Gastroesophageal sphincter (tissue), 4 donors: ENCODE measurements at regions not wholly inside any gene's neighbourhood (a gene's known extent, or its start where the extent isn't known, plus 50 kb on each side); places are given as distances from the start of the nearest gene placed in this dataset.

Experiments
- ATAC-seq: fragments of 150-250 bp; one replicate; pipeline ENCODE4 v1.9.1; 2016; ENCODE audit warnings: mild to moderate bottlenecking, moderate library complexity
- H3K27ac ChIP-seq, 4 donors: fragments of 200-600 bp; sonication (generic) in 3 of 4; 1 replicate in 3 of 4; 2 replicates in 1 of 4; pipeline ENCODE4 v1.5.1; 2016 to 2019
- H3K27me3 ChIP-seq: fragments of 200-600 bp; sonication (generic); one replicate; pipeline ENCODE4 v1.5.1; 2019
- H3K36me3 ChIP-seq, 2 donors: fragments of 200-600 bp; sonication (generic); one replicate each; pipeline ENCODE4 v1.5.1; 2019; ENCODE audit warnings: control low read depth in 1 of 2
- H3K4me1 ChIP-seq, 3 donors: fragments of 200-600 bp; sonication (generic); 1 replicate in 2 of 3; 2 replicates in 1 of 3; pipeline ENCODE4 v1.5.1; 2016 to 2019; ENCODE audit warnings: control low read depth in 2 of 3
- H3K4me3 ChIP-seq, 2 donors: fragments of 200-600 bp; sonication (generic); one replicate each; pipeline ENCODE4 v1.5.1; 2019; ENCODE audit warnings: mild to moderate bottlenecking in 1 of 2, moderate library complexity in 1 of 2
- H3K9me3 ChIP-seq, 3 donors: fragments of 200-600 bp; sonication (generic); one replicate each; pipeline ENCODE4 v1.5.1; 2017 to 2019; ENCODE audit warnings: control low read depth in 2 of 3
- EP300 ChIP-seq: sonication (generic); formaldehyde crosslinking; IDR thresholded peaks from one replicate; pipeline ENCODE4 v1.6.1; 2017; ENCODE audit warnings: antibody characterized with exemption, mild to moderate bottlenecking
- POLR2A ChIP-seq, 2 donors: fragments of 450-650 bp; IDR thresholded peaks; one replicate each; pipeline ENCODE4 v1.6.1; 2017; ENCODE audit warnings: antibody characterized with exemption in 2 of 2, mild to moderate bottlenecking in 2 of 2, moderate library complexity in 1 of 2
- POLR2AphosphoS5 ChIP-seq: sonication (generic); formaldehyde crosslinking; IDR thresholded peaks from one replicate; pipeline ENCODE4 v1.6.1; 2017; ENCODE audit warnings: antibody characterized with exemption
- WGBS, 2 donors: methylation state at CpG; one replicate each; pipeline ENCODE4 v1.1.5; 2018; ENCODE audit warnings: low coverage in 1 of 2; 5-methylcytosine and 5-hydroxymethylcytosine counted together
- TF ChIP-seq, protein P1 (sequence below), 4 experiments: fragments of 200-600 bp in 2 of 4; fragments of 450-650 bp in 2 of 4; sonication (generic) in 1 of 4; IDR thresholded peaks; one replicate each; pipeline ENCODE4 v1.5.1; 2017 to 2019; ENCODE audit warnings: antibody characterized with exemption in 4 of 4, mild to moderate bottlenecking in 2 of 4, moderate library complexity in 2 of 4

DNA sequence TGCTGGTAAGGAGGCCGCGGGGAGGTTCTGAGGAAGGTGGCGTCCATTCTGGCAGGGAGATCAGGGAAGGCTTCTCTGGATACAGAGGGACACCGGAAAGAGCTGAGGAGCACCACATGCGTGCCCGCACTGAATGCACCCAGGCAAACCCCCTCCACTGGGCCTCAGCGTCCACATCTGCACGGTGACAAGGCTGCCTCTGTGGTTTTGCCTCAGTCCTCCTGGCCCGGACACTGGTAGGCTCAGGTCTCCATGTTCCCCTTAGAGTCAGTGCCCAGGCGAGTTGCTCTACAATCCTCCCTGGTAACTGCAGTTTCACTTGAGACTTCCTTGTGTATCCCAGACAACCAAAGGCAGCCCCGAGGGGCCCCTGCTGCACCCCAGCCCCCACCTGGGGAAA lies 173.3 kb downstream of the MELK start:
- TF ChIP-seq POLR2AphosphoS5 (no peak), EP300 (no peak), POLR2A (IDR thresholded peaks at IDR 0.05) (no peak)
- TF ChIP-seq, protein P1, sequence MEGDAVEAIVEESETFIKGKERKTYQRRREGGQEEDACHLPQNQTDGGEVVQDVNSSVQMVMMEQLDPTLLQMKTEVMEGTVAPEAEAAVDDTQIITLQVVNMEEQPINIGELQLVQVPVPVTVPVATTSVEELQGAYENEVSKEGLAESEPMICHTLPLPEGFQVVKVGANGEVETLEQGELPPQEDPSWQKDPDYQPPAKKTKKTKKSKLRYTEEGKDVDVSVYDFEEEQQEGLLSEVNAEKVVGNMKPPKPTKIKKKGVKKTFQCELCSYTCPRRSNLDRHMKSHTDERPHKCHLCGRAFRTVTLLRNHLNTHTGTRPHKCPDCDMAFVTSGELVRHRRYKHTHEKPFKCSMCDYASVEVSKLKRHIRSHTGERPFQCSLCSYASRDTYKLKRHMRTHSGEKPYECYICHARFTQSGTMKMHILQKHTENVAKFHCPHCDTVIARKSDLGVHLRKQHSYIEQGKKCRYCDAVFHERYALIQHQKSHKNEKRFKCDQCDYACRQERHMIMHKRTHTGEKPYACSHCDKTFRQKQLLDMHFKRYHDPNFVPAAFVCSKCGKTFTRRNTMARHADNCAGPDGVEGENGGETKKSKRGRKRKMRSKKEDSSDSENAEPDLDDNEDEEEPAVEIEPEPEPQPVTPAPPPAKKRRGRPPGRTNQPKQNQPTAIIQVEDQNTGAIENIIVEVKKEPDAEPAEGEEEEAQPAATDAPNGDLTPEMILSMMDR (IDR thresholded peaks at IDR 0.05) = no peak
- no peaks in the 10 kb centered on the region for H3K36me3 ChIP-seq
- WGBS, 2 donors = 93% methylated on average over 5 of the region's 11 CpGs; no CpG with 5 or more reads in 1 of the 2 donors
- ATAC-seq = no peak
- H3K27ac ChIP-seq = no peak overlapping the region
- H3K9me3 ChIP-seq = no peaks in the 10 kb centered on the region
- H3K4me3 ChIP-seq = no peak overlapping the region
- H3K4me1 ChIP-seq = no peaks in the 10 kb centered on the region
- H3K27me3 ChIP-seq = peaks cover 95% of the 10 kb centered on the region

- H3K4me1 ChIP-seq = no peaks in the 10 kb centered on the region
- H3K4me3 ChIP-seq = no peak overlapping the region
- WGBS, 2 donors = 45 to 60% methylated on average over 2 to 3 of the region's 3 CpGs
- TF ChIP-seq POLR2AphosphoS5 = no peak
- no peak for TF ChIP-seq POLR2A (IDR thresholded peaks at IDR 0.05)
- TF ChIP-seq EP300 = no peak
- TF ChIP-seq, protein P1 (IDR thresholded peaks at IDR 0.05) = no peak
- no peaks in the 10 kb centered on the region for H3K9me3 ChIP-seq
- H3K36me3 ChIP-seq = no peaks in the 10 kb centered on the region
- no peak overlapping the region for H3K27ac ChIP-seq
- peaks cover 94% of the 10 kb centered on the region for H3K27me3 ChIP-seq
- ATAC-seq = no peak
Measured at GRCh38 chr9:36746415-36746814, 173.7 kb downstream of the MELK start.

- no peak for ATAC-seq
- 3 to 60% methylated on average over 1 to 6 of the region's 13 CpGs for WGBS, 2 donors
- H3K4me1 ChIP-seq = no peaks in the 10 kb centered on the region
- no peaks in the 10 kb centered on the region for H3K36me3 ChIP-seq
- no peak overlapping the region for H3K4me3 ChIP-seq
- H3K9me3 ChIP-seq = no peaks in the 10 kb centered on the region
- peaks cover 87% of the 10 kb centered on the region for H3K27me3 ChIP-seq
- H3K27ac ChIP-seq = no peak overlapping the region
- TF ChIP-seq EP300 = no peak
- TF ChIP-seq, protein P1 (IDR thresholded peaks at IDR 0.05) = no peak
- TF ChIP-seq POLR2A (IDR thresholded peaks at IDR 0.05) = no peak
- TF ChIP-seq POLR2AphosphoS5 = no peak
Measured at GRCh38 chr9:36748322-36748899, 175.7 kb downstream of the MELK start.

DNA sequence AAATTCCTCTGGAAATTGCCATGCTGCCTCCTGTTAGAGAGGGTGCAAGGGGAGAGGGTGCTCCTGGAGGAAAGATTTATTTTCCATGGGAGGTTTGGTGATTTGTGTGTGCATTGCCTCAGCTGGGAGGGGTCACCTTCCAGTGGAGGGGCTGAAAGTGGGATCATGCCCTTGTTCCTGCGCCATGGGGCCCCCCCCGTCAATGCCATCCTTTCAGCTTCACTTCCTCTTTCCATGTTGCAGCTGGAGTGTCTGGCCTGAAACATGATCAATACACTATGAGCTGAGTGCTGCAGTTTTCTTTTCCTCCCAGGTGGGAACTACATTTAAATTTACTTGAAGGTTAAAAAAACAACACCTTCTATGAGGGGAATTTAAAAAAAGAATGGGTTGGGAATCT lies 176.8 kb downstream of the MELK start:
- no peak overlapping the region for H3K4me3 ChIP-seq
- no peaks in the 10 kb centered on the region for H3K9me3 ChIP-seq
- TF ChIP-seq, protein P1 (IDR thresholded peaks at IDR 0.05) = no peak
- no peak for TF ChIP-seq EP300
- TF ChIP-seq POLR2AphosphoS5 = no peak
- TF ChIP-seq POLR2A (IDR thresholded peaks at IDR 0.05) = no peak
- H3K36me3 ChIP-seq = no peaks in the 10 kb centered on the region
- H3K27me3 ChIP-seq = peaks cover 82% of the 10 kb centered on the region
- no peak overlapping the region for H3K27ac ChIP-seq
- no peaks in the 10 kb centered on the region for H3K4me1 ChIP-seq
- ATAC-seq = no peak
- 69% methylated on average over 2 of the region's 2 CpGs; no CpG with 5 or more reads in 1 of the 2 donors for WGBS, 2 donors

- WGBS, 2 donors = 71 to 85% methylated on average over 3 of the region's 3 CpGs
- no peak for ATAC-seq
- TF ChIP-seq POLR2A (IDR thresholded peaks at IDR 0.05) (no peak), EP300 (no peak), POLR2AphosphoS5 (no peak)
- TF ChIP-seq, protein P1 (IDR thresholded peaks at IDR 0.05) = no peak
- no peak overlapping the region for H3K4me3 ChIP-seq
- no peaks in the 10 kb centered on the region for H3K4me1 ChIP-seq
- H3K9me3 ChIP-seq = no peaks in the 10 kb centered on the region
- no peaks in the 10 kb centered on the region for H3K36me3 ChIP-seq
- H3K27ac ChIP-seq = no peak overlapping the region
- H3K27me3 ChIP-seq = peaks cover 82% of the 10 kb centered on the region
Measured at GRCh38 chr9:36750630-36751029, 177.9 kb downstream of the MELK start.
